HG02884 (cell line): ENCODE measurements at regions not wholly inside any gene's neighbourhood (a gene's known extent, or its start where the extent isn't known, plus 50 kb on each side); places are given as distances from the start of the nearest gene placed in this dataset.
A peak's percentile ranks its signal among the peaks of the same experiment; 100 is the strongest.

ENCODE experiments used
- ATAC-seq: cut with Tn5 transposase; IDR thresholded peaks from one replicate; pipeline ENCODE4 v1.9.1; 2021; ENCODE audit warnings: mild to moderate bottlenecking, moderate library complexity; ENCODE audit not compliant: unreplicated experiment

- ATAC-seq: no peak
Measured at GRCh38 chr3:31364711-31365110, 168.0 kb upstream of the STT3B start.

DNA sequence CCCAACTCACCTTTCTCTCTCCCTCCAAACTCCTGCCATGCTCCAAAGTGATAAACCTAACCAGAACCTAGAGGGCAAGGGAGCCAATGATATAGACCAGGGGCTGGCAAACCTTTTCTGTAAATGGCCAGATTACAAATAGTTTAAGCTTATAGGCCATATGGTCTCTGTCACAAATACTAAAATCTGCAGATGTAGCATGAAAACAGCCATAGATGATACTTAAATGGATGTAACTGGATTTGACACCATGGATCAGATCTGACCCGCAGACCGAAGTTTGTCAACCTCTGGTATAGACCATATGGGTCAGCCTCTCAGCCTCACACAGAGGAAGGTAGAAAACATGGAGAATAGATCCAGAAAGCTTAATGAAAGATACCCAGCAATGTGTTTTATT, 165.2 kb upstream of the STT3B start:
- no peak for ATAC-seq

DNA sequence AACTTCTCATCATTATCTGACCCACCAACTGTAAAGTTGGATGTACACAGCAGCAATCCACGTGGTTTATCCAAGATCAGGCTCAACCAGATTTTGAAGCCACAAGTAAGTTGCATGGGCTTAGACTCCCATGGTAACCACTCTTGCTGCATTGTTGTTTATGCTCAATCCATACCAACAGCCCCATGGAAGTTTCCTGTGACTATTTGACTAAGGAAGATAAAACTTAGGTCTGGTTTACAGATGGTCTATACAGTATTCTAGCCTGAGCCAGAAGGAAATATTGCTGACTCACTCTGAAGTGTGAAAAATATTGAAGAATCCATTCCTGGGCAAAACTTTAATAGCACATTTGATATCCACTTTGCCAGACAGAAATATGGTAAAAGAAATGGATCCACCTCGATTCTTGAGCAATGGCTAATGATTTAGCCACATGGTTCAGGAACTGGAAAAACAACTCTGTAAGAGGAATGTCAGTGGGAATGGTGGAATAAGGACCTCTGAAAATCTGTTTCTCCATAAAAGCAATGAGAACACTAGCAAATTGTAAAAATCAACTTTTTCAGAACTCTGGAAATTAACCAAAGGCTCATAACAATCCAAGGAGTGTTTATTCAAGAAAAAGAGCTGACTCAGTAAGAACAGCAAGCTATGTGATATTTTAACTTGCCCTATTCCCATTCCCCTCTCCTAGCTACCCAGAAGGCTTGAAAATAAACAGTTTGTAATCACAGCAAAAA, 162.9 kb upstream of the STT3B start:
- no peak for ATAC-seq

DNA sequence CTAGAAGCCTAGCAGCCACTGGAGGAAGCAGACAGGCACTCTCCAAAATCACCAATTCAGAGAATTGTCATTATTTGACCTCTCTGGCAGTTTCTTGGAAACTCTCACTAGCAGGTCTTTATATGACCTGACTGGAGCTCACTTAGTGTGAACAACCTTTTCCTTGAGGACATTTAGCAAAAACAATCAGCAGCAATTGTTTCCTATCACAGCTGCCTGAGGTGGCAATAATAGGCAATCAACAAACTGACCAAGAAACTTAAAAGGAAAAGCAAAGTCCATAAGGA, 162.4 kb upstream of the STT3B start:
- no peak for ATAC-seq

DNA sequence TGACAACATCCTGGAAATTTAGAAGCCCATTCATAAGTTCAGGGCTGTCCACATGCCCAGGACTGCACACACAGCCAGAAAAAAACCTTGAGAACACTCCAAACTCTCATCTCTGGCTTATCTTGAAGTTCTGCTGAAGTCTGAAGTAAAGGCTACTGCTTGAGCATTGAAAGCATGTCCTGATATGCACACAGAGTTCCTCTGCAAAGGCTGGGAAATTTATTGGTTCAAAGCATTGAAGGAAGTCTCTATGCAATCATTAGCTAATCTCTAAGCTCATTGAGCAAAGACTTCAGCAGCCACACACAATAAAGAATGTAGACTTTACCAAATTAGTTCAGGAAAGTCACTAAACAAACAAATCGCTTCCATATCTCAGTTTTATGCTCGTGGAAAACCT, 162.0 kb upstream of the STT3B start:
- no peak for ATAC-seq

DNA sequence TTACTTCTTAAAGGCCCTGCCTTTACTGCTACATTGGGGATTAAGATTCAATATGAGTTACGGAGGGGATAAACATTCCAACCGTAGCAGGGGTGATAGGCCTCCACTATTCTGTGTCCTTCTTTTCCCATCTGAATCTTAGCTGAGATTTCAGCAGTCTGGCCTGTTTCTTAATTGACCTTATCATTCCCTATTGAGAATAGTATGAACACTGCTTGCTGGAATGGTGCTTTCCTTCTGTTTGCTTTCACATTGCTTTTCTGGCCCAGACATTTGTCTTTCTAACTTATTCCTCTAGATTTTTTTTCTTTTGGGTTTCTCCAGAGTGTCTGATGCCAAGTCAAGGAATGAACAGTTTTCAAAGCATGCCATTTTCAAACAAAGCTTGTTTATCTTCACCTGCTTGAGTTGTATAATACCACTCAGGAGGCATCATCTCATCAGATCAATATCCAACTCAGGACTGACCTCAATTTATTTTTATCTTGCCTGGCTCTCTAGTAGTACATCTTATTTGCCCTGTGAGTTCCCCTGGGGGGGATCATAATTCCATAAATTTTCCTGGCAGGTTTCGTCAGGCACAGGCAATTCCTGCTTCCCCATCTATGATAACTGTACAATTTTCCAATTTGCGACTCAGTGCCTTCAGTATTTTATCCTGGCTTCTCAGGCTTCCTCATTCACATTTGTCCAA, 161.1 kb upstream of the STT3B start:
- no peak for ATAC-seq

DNA sequence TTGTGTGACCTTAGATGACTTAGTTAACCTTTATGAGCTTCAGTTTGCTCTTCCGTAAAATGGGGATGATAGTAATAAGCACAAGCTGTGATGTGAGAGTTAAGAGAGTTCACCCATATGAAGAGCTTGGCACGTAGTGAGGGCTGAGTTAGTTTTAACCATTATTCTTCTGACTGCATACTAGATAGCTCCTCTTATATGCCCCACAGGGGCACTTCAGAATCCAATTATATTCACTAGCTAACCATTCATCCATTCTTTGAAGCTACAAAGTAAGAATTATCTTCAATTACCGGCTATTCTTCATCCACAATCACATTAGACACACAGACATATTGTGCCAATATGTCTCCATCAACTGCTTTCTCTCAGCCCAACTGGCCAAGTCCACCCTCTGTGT, 159.0 kb upstream of the STT3B start:
- no peak for ATAC-seq

GRCh38 chr3:31377045-31377642, 155.6 kb upstream of the STT3B start:
- no peak for ATAC-seq

GRCh38 chr3:31378231-31378630, 154.5 kb upstream of the STT3B start:
- no peak for ATAC-seq

GRCh38 chr3:31379598-31379997, 153.1 kb upstream of the STT3B start:
- no peak for ATAC-seq

- ATAC-seq: no peak
Measured at GRCh38 chr3:31382856-31383255, 149.9 kb upstream of the STT3B start.

- no peak for ATAC-seq
Measured at GRCh38 chr3:31384117-31384516, 148.6 kb upstream of the STT3B start.

DNA sequence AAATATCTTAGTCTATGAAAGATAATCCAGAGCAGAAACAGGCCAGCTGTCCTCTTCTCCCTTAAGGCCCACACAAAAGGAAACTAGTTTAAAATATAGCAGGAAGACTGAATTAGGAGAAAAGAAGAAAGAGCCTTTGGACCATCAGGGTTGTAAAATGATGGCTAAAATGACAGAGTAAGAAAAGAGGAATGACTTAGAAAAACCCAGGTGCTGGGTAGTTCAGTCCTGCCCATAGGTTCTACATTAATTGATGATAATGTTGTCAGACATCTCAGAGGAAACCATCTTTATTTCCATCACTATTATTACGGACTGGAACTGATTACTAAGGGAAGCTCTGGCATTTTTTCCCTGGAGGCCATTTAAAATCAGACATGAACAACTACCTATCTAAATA, 142.8 kb upstream of the STT3B start:
- no peak for ATAC-seq

DNA sequence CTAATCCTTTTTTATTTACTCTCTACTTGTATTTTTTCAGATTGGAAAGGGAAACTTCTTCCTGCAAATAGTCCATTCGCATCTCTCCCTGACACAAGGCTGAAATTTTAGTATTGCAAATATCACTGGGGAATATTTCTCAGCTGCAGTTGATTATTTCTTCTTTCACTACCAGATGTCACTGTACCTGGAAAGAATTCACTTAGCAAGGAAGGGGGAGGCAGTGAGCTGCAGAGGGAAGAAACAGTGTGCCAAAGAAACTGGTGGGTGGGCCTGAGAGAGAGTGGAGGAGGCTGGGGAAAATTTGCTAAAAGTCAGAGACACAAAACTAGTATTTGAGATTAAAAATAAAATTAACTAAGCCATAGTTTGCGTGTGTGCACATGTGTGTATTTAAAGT, 142.3 kb upstream of the STT3B start:
- ATAC-seq: no peak

GRCh38 chr3:31391150-31391549, 141.6 kb upstream of the STT3B start:
- ATAC-seq: no peak

- peak; percentile 58 for ATAC-seq
Measured at GRCh38 chr3:31392568-31392967, 140.2 kb upstream of the STT3B start.

GRCh38 chr3:31399271-31399670, 133.5 kb upstream of the STT3B start:
- ATAC-seq: no peak

- no peak for ATAC-seq
Measured at GRCh38 chr3:31402117-31402516, 130.6 kb upstream of the STT3B start.

DNA sequence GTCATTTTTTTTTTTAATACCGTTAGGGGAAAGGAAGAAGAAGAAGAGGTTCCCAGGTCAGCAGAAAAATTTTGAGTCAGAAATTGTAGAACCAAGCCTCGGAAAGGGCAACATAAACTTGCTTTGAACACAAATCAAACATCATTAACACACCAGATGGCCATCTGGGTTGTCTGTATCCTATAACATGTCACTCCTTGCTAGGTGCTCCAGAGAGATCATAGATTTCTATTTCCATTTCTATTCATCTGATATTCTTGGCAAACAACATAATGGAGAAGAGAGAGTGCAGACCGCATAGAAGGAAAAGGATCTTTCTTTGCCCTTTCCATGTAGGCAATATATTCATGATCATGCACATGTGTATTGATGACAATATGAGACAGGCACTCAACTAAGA, 129.5 kb upstream of the STT3B start:
- no peak for ATAC-seq

DNA sequence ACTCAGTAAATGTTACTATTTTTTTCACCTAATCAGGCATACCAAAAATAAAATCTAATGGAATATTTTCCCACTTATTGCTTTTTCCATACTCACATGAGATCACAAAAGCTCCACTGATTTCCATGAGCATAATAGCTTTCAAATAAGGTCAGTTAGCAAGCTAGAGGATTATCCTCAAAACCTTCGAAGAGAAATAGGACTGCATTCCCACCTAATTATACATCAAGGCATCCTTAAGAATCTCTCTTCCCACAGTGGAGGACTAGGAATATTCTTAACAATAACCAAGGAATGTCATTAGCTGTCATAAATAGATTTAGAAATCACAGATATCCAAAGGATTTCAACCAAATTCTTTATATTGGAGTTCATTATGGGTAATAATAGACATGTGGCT, 127.9 kb upstream of the STT3B start:
- no peak for ATAC-seq

GRCh38 chr3:31405515-31405914, 127.2 kb upstream of the STT3B start:
- ATAC-seq: no peak

DNA sequence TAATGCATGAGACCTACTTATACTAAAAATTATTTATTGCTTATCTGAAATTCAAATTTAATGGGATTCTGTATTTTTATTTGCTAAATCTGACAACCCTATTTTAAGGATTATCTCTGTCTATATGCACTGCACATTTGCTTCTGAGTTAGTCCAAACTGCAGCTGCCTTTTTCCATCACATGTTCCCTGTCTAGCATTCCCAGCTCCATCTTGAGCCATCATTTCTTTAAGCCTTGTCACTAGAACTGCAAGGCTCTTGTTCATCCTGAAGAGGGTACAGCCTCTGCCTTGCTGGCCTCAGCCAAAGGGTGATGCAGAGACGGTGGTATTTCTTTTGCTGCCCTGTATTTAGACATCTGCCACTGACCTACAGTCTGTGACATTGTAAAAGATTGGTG, 125.8 kb upstream of the STT3B start:
- ATAC-seq: no peak

DNA sequence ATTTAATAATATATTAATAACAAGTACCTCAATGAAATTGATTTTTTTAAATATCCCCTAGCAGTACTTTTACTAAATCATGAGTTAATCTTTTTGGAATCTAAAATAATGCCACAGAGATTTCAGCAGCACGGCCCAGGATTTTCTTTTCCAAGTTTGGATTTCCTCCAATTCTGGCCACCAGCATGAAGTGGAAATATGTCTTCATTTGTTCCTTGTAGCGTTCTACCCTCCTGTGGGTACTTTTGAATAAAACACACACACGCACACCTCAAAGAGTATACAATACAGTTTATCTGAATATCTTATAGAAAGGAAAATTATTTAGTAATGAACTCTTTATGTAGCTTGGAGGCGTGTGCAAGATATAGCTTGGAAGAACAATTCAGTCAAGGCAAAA, 125.1 kb upstream of the STT3B start:
- ATAC-seq: no peak
